D721Med (cell line): ENCODE measurements at regions not wholly inside any gene's neighbourhood (a gene's known extent, or its start where the extent isn't known, plus 50 kb on each side); places are given as distances from the start of the nearest gene placed in this dataset.
"Not testable (repeated sequence)": the region's sequence is repeated elsewhere in the genome, so short reads cannot be mapped to it uniquely, and the experiment has no call there.

Experiments
- DNase-seq: peaks from one replicate; pipeline ENCODE4 v3.0.0; 2011; ENCODE audit warnings: low spot score; ENCODE audit not compliant: insufficient read length
- FAIRE-seq: peaks from 2 replicates; lab custom pipeline; 2011; peaks lifted over from hg19 to GRCh38; lab: Jason Lieb, UNC
- TF ChIP-seq, protein P1 (sequence below): IDR thresholded peaks from 2 replicates; pipeline ENCODE4 v1.5.1; 2012; ENCODE audit warnings: mild to moderate bottlenecking, control low read depth; ENCODE audit not compliant: insufficient read depth; ENCODE audit errors: missing control alignments

DNA sequence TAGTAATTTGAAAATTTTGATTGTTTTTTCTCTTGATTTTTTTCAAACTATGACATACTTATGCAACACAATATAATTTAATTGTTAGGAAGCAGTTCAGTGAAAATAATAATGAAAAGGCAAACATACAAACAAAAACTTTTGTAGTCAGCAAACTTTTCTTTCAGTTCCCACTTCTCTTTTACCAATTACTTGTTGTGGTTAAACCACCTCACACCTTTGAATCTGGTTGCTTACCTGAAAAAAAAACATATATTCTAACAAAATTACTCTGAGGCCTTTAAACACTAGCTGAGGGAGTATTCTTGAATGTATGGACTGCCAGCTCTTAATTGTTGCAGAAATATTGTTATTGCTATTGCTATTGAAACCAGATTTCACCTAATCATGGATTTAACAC is 266.2 kb upstream of the SEMA3C start:
- no peak for FAIRE-seq
- TF ChIP-seq, protein P1, sequence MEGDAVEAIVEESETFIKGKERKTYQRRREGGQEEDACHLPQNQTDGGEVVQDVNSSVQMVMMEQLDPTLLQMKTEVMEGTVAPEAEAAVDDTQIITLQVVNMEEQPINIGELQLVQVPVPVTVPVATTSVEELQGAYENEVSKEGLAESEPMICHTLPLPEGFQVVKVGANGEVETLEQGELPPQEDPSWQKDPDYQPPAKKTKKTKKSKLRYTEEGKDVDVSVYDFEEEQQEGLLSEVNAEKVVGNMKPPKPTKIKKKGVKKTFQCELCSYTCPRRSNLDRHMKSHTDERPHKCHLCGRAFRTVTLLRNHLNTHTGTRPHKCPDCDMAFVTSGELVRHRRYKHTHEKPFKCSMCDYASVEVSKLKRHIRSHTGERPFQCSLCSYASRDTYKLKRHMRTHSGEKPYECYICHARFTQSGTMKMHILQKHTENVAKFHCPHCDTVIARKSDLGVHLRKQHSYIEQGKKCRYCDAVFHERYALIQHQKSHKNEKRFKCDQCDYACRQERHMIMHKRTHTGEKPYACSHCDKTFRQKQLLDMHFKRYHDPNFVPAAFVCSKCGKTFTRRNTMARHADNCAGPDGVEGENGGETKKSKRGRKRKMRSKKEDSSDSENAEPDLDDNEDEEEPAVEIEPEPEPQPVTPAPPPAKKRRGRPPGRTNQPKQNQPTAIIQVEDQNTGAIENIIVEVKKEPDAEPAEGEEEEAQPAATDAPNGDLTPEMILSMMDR: no peak
- DNase-seq: no peak

DNA sequence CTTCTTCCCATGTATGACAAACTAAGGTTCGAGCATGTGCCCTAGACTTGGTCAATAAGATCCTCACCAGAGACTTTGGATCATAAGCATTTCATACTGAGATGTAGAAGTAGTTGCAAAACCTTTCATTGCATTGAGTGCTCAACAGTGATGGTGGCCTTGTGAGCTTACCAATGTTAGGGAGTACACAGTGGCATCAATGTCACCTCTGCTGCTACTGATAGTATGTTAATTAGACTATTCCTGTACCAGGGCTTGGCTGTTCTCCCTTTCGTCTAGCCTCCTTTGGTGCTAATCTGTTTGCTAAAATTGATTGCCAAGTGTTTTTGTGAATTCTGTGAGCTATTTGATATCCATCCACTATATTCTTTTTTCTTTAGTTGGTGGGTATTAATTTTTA is 264.5 kb upstream of the SEMA3C start:
- TF ChIP-seq, protein P1: no peak
- DNase-seq (no peak), FAIRE-seq (no peak)

DNA sequence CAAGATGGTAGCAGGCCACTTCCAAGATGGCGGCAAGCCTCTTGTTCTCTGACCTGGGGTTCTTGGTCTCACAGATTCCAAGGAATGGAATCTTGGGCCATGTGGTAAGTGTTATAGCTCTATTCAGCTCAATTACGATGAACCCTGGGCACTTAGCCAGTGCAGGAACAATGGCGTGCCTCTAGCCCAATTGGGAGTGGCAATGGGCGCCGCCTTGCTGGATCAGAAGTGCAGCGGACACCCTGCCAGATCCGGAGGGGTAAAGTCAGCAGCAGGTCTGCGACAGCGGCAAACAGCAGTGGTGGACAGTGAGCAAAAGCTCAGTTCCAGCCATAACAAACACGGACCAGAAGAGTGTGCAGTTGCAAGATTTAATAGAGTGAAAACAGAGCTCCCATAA is 263.2 kb upstream of the SEMA3C start:
- DNase-seq, FAIRE-seq: not testable (repeated sequence)

DNA sequence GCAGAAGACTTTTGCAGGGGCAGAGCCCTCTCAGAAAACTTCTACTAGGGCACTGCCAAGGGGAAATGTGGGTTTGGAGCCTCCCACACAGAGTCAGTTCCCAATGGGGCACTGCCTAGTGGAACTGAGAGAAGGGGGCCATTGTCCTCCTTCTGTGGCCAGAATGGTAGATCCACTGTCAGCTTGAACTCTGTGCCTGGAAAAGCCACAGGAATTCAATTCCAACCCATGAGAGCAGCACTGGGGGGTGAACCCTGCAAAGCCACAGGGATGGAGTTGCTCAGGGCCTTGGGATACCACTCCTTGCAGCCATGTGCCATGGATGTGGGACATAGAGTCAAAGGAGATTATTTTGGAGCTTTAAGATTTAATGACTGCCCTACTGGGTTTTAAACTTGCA is 262.2 kb upstream of the SEMA3C start:
- TF ChIP-seq, protein P1: no peak
- FAIRE-seq: no peak

DNA sequence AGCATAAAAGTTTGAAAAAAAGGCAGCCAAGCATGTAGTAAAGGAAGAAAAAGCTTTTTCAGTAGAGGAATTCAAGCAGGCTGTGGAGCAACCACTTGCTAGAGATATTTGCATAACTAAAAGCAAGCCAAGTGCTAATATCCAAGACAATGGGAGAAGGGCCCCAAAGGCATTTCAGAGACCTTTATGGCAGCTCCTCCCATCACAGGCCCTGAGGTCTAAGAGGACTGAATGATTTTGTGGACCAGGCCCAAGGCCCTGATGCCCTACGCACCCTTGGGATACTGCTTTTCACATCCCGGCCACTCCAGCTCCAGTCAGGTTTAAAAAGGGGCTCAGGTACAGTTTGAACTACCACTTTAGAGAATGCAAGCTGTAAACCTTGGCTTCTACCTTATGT is 261.7 kb upstream of the SEMA3C start:
- DNase-seq: no peak
- TF ChIP-seq, protein P1: no peak
- FAIRE-seq: no peak

More for the DNA sequence above, 262.2 kb upstream of the SEMA3C start:
- DNase-seq: no peak

DNA sequence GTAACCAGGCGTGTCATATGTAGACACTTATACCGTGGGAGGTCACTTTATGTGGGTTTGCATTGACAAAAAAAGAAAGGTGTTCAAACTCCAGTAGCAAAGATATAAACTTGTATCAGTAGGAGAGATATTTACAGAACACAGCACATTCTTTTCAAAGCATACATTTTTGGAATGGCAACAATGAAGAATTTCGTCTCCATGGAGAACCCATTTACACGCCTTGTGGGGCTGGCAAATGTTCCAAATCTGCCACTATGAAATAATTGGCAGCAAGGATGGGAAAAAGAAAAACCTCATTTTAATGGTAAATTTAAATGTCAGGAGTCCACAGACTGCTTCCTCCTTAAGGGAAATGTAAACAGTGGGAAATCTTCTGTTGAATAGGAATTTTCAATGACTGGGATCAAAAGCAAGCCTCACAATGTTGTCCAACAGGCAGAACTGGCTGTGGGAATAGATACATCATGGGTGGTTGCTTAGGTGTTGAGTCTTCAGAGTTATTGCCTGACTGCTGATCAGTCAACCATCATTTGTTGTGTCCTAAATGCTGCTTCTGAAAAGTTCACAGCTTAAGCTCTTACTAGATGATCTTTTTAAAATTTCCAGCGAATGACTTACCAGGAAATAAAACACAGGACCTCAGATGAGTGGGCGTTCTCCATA is 256.6 kb upstream of the SEMA3C start:
- TF ChIP-seq, protein P1: no peak
- no peak for DNase-seq
- no peak for FAIRE-seq

DNA sequence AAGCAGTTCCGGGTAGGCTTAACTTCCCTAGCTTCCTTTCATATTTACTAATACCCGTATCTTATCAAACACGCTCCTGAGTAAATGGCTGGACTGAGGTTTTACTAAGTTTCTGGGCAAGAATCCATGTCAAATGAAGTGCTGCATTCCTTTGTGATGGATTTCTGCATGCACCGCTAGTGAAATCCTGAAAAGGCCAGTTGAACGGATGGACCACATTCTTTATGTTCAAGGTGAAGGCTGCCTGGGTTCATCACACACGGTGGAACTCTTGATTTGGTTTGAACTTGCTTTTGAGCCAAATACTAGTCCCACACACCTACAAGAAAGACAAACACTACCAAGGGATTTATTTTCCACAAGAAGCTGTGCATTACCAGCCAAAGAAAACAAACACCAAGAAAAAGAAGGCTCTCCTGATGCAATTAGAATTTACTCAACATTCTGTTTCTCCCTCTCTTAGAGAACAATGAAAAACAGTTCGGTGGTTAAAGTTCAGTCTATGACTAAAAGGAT is 255.0 kb upstream of the SEMA3C start:
- DNase-seq (no peak), FAIRE-seq (no peak)
- TF ChIP-seq, protein P1: no peak

DNA sequence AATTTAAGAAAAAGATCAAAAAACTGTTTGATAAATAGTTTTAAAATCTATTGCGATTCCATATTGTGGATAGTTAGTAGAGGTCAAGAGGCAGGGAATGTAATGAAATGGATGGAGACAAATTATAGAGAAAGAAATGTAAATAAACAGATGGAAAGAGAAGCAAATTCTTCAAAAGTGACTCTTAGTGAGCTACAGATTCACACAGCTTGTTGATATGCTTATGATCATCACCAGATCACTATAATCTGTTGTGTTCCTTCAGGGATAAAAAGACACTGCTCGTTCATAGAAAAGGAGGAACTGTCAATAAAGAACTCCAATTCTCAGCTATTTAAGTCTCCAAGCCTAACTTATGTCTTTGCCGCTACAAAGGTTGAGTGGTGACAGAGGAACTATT is 251.4 kb upstream of the SEMA3C start:
- TF ChIP-seq, protein P1: no peak
- no peak for DNase-seq
- FAIRE-seq: no peak
